HEK293T (cell line): ENCODE measurements at regions not wholly inside any gene's neighbourhood (a gene's known extent, or its start where the extent isn't known, plus 50 kb on each side); places are given as distances from the start of the nearest gene placed in this dataset.

Source experiments
- ARNT ChIP-seq: fragments of 450-650 bp; IDR thresholded peaks from 2 replicates; pipeline ENCODE4 v1.6.1; 2017; ENCODE audit warnings: mild to moderate bottlenecking
- BHLHE40 ChIP-seq: fragments of 450-650 bp; IDR thresholded peaks from 2 replicates; pipeline ENCODE4 v1.6.1; 2016; ENCODE audit warnings: mild to moderate bottlenecking, moderate library complexity, borderline replicate concordance
- ELF4 ChIP-seq: fragments of 450-650 bp; IDR thresholded peaks from 2 replicates; pipeline ENCODE4 v1.6.1; 2017; ENCODE audit warnings: antibody characterized with exemption
- FOXA1 ChIP-seq: fragments of 450-650 bp; IDR thresholded peaks from 2 replicates; pipeline ENCODE4 v1.6.1; 2016; ENCODE audit warnings: mild to moderate bottlenecking
- FOXK2 ChIP-seq: fragments of 450-650 bp; IDR thresholded peaks from 2 replicates; pipeline ENCODE4 v1.6.1; 2016; ENCODE audit warnings: mild to moderate bottlenecking
- HDGF ChIP-seq: fragments of 450-650 bp; IDR thresholded peaks from 2 replicates; pipeline ENCODE4 v1.6.1; 2017; ENCODE audit warnings: antibody characterized with exemption, borderline replicate concordance
- L3MBTL2 ChIP-seq: fragments of 450-650 bp; conservative IDR thresholded peaks from 2 replicates; pipeline ENCODE4 v1.6.1; 2016; ENCODE audit warnings: mild to moderate bottlenecking
- NFRKB ChIP-seq: fragments of 450-650 bp; IDR thresholded peaks from 2 replicates; pipeline ENCODE4 v1.6.1; 2016; ENCODE audit warnings: mild to moderate bottlenecking, moderate library complexity
- PKNOX1 ChIP-seq: fragments of 450-650 bp; IDR thresholded peaks from 2 replicates; pipeline ENCODE4 v1.6.1; 2016
- SP1 ChIP-seq: fragments of 450-650 bp; IDR thresholded peaks from 2 replicates; pipeline ENCODE4 v1.6.1; 2017
- SUZ12 ChIP-seq: fragments of 450-650 bp; IDR thresholded peaks from 2 replicates; pipeline ENCODE4 v1.6.1; 2016; ENCODE audit warnings: mild to moderate bottlenecking
- TARDBP ChIP-seq: fragments of 450-650 bp; IDR thresholded peaks from 2 replicates; pipeline ENCODE4 v1.6.1; 2016
- ZNF384 ChIP-seq: fragments of 450-650 bp; IDR thresholded peaks from 2 replicates; pipeline ENCODE4 v1.6.1; 2016

DNA sequence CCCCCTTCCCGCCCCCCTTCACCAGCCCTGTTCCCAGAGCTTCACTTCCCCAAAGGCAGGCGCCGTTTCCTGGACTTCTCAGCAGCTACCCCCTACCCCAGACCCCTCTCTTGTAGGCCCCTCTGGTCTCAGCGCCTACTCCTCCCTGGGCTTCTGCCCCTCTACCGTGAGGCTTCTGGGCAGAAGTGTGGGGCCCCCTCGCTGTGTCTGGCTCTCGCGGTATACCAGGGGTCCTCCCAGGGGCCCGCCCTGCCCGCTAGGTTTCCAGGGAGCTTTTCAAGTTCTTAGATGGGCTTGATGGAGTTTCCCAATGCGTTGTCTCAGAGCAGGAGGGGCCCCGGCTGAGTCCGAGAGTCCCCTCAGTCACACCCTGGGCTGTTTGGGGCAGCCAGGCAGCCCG is 247.1 kb downstream of the SEC14L1 start:
- TF ChIP-seq ZNF384 (no peak), HDGF (no peak), NFRKB (no peak), ARNT (no peak), L3MBTL2 (no peak), TARDBP (no peak), PKNOX1 (no peak), FOXK2 (no peak), SP1 (no peak), SUZ12 (no peak), ELF4 (no peak), FOXA1 (no peak), BHLHE40 (no peak)
